Peyer's patch (tissue), 4 donors: ENCODE measurements at regions not wholly inside any gene's neighbourhood (a gene's known extent, or its start where the extent isn't known, plus 50 kb on each side); places are given as distances from the start of the nearest gene placed in this dataset.
A peak's percentile ranks its signal among the peaks of the same experiment; 100 is the strongest.

Experiments
- POLR2A ChIP-seq, 2 donors: fragments of 450-650 bp; IDR thresholded peaks; one replicate each; pipeline ENCODE4 v1.5.1; 2017; ENCODE audit warnings: antibody characterized with exemption in 2 of 2, mild to moderate bottlenecking in 2 of 2, moderate library complexity in 2 of 2
- TF ChIP-seq, protein P1 (sequence below), 6 experiments: fragments of 450-650 bp in 4 of 6; fragments of 200-600 bp in 2 of 6; sonication (generic) in 1 of 6; IDR thresholded peaks; one replicate each; pipeline ENCODE4 v1.5.1; 2017 to 2019; ENCODE audit warnings: antibody characterized with exemption in 6 of 6, mild to moderate bottlenecking in 3 of 6, moderate library complexity in 1 of 6

GRCh38 chr18:57909620-57910019 lies 106.5 kb upstream of the ATP8B1 start:
- peak in 1 of 2 donors; percentile 51 for TF ChIP-seq POLR2A (IDR thresholded peaks at IDR 0.05)
- TF ChIP-seq, protein P1, sequence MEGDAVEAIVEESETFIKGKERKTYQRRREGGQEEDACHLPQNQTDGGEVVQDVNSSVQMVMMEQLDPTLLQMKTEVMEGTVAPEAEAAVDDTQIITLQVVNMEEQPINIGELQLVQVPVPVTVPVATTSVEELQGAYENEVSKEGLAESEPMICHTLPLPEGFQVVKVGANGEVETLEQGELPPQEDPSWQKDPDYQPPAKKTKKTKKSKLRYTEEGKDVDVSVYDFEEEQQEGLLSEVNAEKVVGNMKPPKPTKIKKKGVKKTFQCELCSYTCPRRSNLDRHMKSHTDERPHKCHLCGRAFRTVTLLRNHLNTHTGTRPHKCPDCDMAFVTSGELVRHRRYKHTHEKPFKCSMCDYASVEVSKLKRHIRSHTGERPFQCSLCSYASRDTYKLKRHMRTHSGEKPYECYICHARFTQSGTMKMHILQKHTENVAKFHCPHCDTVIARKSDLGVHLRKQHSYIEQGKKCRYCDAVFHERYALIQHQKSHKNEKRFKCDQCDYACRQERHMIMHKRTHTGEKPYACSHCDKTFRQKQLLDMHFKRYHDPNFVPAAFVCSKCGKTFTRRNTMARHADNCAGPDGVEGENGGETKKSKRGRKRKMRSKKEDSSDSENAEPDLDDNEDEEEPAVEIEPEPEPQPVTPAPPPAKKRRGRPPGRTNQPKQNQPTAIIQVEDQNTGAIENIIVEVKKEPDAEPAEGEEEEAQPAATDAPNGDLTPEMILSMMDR (IDR thresholded peaks at IDR 0.05): no peak
